ENCODE measurements at regions not wholly inside any gene's neighbourhood (a gene's known extent, or its start where the extent isn't known, plus 50 kb on each side); places are given as distances from the start of the nearest gene placed in this dataset.

DNA sequence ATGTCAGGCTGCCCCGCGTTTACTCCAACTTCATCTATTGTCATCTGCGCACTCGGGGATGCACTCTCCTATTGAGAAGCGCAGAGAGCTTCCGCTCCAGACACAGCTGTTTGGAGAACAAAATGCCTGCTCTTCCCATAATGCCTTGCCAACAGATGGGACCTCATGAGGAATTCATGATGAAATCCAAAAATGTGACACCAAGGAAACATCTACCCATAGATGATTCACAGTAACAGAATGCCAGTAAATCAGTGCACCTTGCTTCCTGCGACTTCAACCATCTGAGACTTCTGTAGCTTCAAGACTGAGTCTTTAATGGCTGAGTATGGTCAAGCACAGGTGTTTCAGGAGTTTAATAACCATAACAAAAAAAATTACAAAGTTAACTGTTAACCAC is 1144.9 kb upstream of the GOT2 start:
- TF ChIP-seq, protein P1, sequence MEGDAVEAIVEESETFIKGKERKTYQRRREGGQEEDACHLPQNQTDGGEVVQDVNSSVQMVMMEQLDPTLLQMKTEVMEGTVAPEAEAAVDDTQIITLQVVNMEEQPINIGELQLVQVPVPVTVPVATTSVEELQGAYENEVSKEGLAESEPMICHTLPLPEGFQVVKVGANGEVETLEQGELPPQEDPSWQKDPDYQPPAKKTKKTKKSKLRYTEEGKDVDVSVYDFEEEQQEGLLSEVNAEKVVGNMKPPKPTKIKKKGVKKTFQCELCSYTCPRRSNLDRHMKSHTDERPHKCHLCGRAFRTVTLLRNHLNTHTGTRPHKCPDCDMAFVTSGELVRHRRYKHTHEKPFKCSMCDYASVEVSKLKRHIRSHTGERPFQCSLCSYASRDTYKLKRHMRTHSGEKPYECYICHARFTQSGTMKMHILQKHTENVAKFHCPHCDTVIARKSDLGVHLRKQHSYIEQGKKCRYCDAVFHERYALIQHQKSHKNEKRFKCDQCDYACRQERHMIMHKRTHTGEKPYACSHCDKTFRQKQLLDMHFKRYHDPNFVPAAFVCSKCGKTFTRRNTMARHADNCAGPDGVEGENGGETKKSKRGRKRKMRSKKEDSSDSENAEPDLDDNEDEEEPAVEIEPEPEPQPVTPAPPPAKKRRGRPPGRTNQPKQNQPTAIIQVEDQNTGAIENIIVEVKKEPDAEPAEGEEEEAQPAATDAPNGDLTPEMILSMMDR (IDR thresholded peaks at IDR 0.05; ENCODE audit: low read depth, low read length, poor library complexity, severe bottlenecking) = no peak
- no peak for TF ChIP-seq EZH2phosphoT487 (IDR thresholded peaks at IDR 0.05; ENCODE audit: borderline replicate concordance, low read length)

All from DOHH2 (cell line).